ENCODE measurements at regions not wholly inside any gene's neighbourhood (a gene's known extent, or its start where the extent isn't known, plus 50 kb on each side); places are given as distances from the start of the nearest gene placed in this dataset.

GRCh38 chr3:25171897-25172296, 256.2 kb upstream of the RARB start:
- no peak overlapping the region for H3K4me3 ChIP-seq (ENCODE audit: low read length)
- no peak overlapping the region for H3K9ac ChIP-seq (ENCODE audit: low read length)
- no peaks in the 10 kb centered on the region for H3K36me3 ChIP-seq (replicated peaks; ENCODE audit: insufficient read depth, low read length)
- H3K9me2 ChIP-seq (replicated peaks; ENCODE audit: insufficient read depth, low read length): no peaks in the 10 kb centered on the region
- no peak overlapping the region for H2AFZ ChIP-seq (ENCODE audit: low read length)
- no peak overlapping the region for H3K27ac ChIP-seq (ENCODE audit: low read length)
- no peaks in the 10 kb centered on the region for H4K20me1 ChIP-seq (ENCODE audit: insufficient read depth, low read length)
- H3K4me2 ChIP-seq (ENCODE audit: low read depth, low read length): no peak overlapping the region
- H3K9me3 ChIP-seq (replicated peaks; ENCODE audit: insufficient read depth, low read length): no peaks in the 10 kb centered on the region
- TF ChIP-seq CTCF (IDR thresholded peaks at IDR 0.05; ENCODE audit: low read length): no peak
- TF ChIP-seq EZH2 (optimal IDR thresholded peaks at IDR 0.05; ENCODE audit: low read depth, low read length): no peak
- TF ChIP-seq EZH2phosphoT487 (IDR thresholded peaks at IDR 0.05; ENCODE audit: low read length): no peak
- no peaks in the 10 kb centered on the region for H3K4me1 ChIP-seq (ENCODE audit: low read length)
- no peaks in the 10 kb centered on the region for H3F3A ChIP-seq (ENCODE audit: insufficient read depth, low read length)
- H3K27me3 ChIP-seq (replicated peaks; ENCODE audit: insufficient read depth, low read length): no peaks in the 10 kb centered on the region
- no peak for DNase-seq
- H3K79me2 ChIP-seq (ENCODE audit: low read length): no peaks in the 10 kb centered on the region

- no peaks in the 10 kb centered on the region for H3K27me3 ChIP-seq (replicated peaks; ENCODE audit: insufficient read depth, low read length)
- H4K20me1 ChIP-seq (ENCODE audit: insufficient read depth, low read length): no peaks in the 10 kb centered on the region
- no peaks in the 10 kb centered on the region for H3F3A ChIP-seq (ENCODE audit: insufficient read depth, low read length)
- no peak overlapping the region for H2AFZ ChIP-seq (ENCODE audit: low read length)
- DNase-seq: no peak
- H3K9me2 ChIP-seq (replicated peaks; ENCODE audit: insufficient read depth, low read length): no peaks in the 10 kb centered on the region
- H3K4me2 ChIP-seq (ENCODE audit: low read depth, low read length): no peak overlapping the region
- H3K9me3 ChIP-seq (replicated peaks; ENCODE audit: insufficient read depth, low read length): no peaks in the 10 kb centered on the region
- H3K36me3 ChIP-seq (replicated peaks; ENCODE audit: insufficient read depth, low read length): no peaks in the 10 kb centered on the region
- no peak overlapping the region for H3K9ac ChIP-seq (ENCODE audit: low read length)
- H3K4me1 ChIP-seq (ENCODE audit: low read length): no peaks in the 10 kb centered on the region
- no peak overlapping the region for H3K4me3 ChIP-seq (ENCODE audit: low read length)
- TF ChIP-seq EZH2 (optimal IDR thresholded peaks at IDR 0.05; ENCODE audit: low read depth, low read length): no peak
- no peak for TF ChIP-seq CTCF (IDR thresholded peaks at IDR 0.05; ENCODE audit: low read length)
- TF ChIP-seq EZH2phosphoT487 (IDR thresholded peaks at IDR 0.05; ENCODE audit: low read length): no peak
- H3K79me2 ChIP-seq (ENCODE audit: low read length): no peaks in the 10 kb centered on the region
- no peak overlapping the region for H3K27ac ChIP-seq (ENCODE audit: low read length)
Measured at GRCh38 chr3:25173606-25174005, 254.5 kb upstream of the RARB start.

GRCh38 chr3:25174251-25174650, 253.8 kb upstream of the RARB start:
- Histone ChIP-seq H3K9me3 (replicated peaks; ENCODE audit: insufficient read depth, low read length) (no peaks in the 10 kb centered on the region), H3K79me2 (ENCODE audit: low read length) (no peaks in the 10 kb centered on the region), H3K4me2 (ENCODE audit: low read depth, low read length) (no peak overlapping the region), H3K27me3 (replicated peaks; ENCODE audit: insufficient read depth, low read length) (no peaks in the 10 kb centered on the region), H3K4me3 (ENCODE audit: low read length) (no peak overlapping the region), H4K20me1 (ENCODE audit: insufficient read depth, low read length) (no peaks in the 10 kb centered on the region), H3K9ac (ENCODE audit: low read length) (no peak overlapping the region), H2AFZ (ENCODE audit: low read length) (no peak overlapping the region), H3K4me1 (ENCODE audit: low read length) (no peaks in the 10 kb centered on the region), H3K36me3 (replicated peaks; ENCODE audit: insufficient read depth, low read length) (no peaks in the 10 kb centered on the region), H3F3A (ENCODE audit: insufficient read depth, low read length) (no peaks in the 10 kb centered on the region), H3K27ac (ENCODE audit: low read length) (no peak overlapping the region), H3K9me2 (replicated peaks; ENCODE audit: insufficient read depth, low read length) (no peaks in the 10 kb centered on the region)
- no peak for DNase-seq
- TF ChIP-seq CTCF (IDR thresholded peaks at IDR 0.05; ENCODE audit: low read length): no peak
- TF ChIP-seq EZH2 (optimal IDR thresholded peaks at IDR 0.05; ENCODE audit: low read depth, low read length): no peak
- no peak for TF ChIP-seq EZH2phosphoT487 (IDR thresholded peaks at IDR 0.05; ENCODE audit: low read length)
